Skeletal muscle cell (primary cell): ENCODE measurements at regions not wholly inside any gene's neighbourhood (a gene's known extent, or its start where the extent isn't known, plus 50 kb on each side); places are given as distances from the start of the nearest gene placed in this dataset.

ENCODE experiments used
- DNase-seq: peaks from one replicate; pipeline ENCODE4 v3.0.0-alpha.2; 2010; ENCODE audit warnings: low read depth
- H3K4me3 ChIP-seq: 2 replicates; pipeline ENCODE4 v1.5.1; 2011; ENCODE audit warnings: low read depth, mild to moderate bottlenecking, control low read depth, low read length, moderate library complexity

GRCh38 chr2:49286726-49287125 is 132.4 kb upstream of the FSHR start:
- DNase-seq = no peak
- no peak overlapping the region for H3K4me3 ChIP-seq

GRCh38 chr2:49286045-49286444 is 131.7 kb upstream of the FSHR start:
- DNase-seq = no peak
- no peak overlapping the region for H3K4me3 ChIP-seq

- H3K4me3 ChIP-seq = no peak overlapping the region
- no peak for DNase-seq
These were observed 124.2 kb upstream of the FSHR start for GRCh38 chr2:49278561-49278960.

- no peak overlapping the region for H3K4me3 ChIP-seq
- DNase-seq = no peak
These were observed 123.8 kb upstream of the FSHR start for GRCh38 chr2:49278141-49278540.

GRCh38 chr2:49271060-49271606 is 116.8 kb upstream of the FSHR start:
- DNase-seq = peak; percentile 21
- H3K4me3 ChIP-seq = no peak overlapping the region

GRCh38 chr2:49270091-49270490 is 115.8 kb upstream of the FSHR start:
- no peak for DNase-seq

GRCh38 chr2:49265471-49265870 is 111.2 kb upstream of the FSHR start:
- H3K4me3 ChIP-seq = no peak overlapping the region
- DNase-seq = no peak

More at GRCh38 chr2:49270091-49270490, 115.8 kb upstream of the FSHR start:
- H3K4me3 ChIP-seq = no peak overlapping the region

- no peak overlapping the region for H3K4me3 ChIP-seq
- no peak for DNase-seq
These were observed 108.7 kb upstream of the FSHR start for GRCh38 chr2:49262801-49263560.

- no peak for DNase-seq
- H3K4me3 ChIP-seq = no peak overlapping the region
These were observed 107.5 kb upstream of the FSHR start for GRCh38 chr2:49261781-49262180.

- no peak for DNase-seq
- H3K4me3 ChIP-seq = no peak overlapping the region
These were observed 106.7 kb upstream of the FSHR start for GRCh38 chr2:49260979-49261538.

- DNase-seq = no peak
- no peak overlapping the region for H3K4me3 ChIP-seq
These were observed 105.6 kb upstream of the FSHR start for GRCh38 chr2:49259926-49260325.

GRCh38 chr2:49255409-49255971 is 101.2 kb upstream of the FSHR start:
- DNase-seq = no peak
- H3K4me3 ChIP-seq = no peak overlapping the region

GRCh38 chr2:49254401-49254800 is 100.1 kb upstream of the FSHR start:
- no peak overlapping the region for H3K4me3 ChIP-seq

GRCh38 chr2:49251766-49252165 is 97.5 kb upstream of the FSHR start:
- H3K4me3 ChIP-seq = no peak overlapping the region
- peak; percentile 63 for DNase-seq

More at GRCh38 chr2:49254401-49254800, 100.1 kb upstream of the FSHR start:
- no peak for DNase-seq

- H3K4me3 ChIP-seq = no peak overlapping the region
- no peak for DNase-seq
These were observed 96.9 kb upstream of the FSHR start for GRCh38 chr2:49251251-49251650.

GRCh38 chr2:49248506-49248905 is 94.2 kb upstream of the FSHR start:
- no peak overlapping the region for H3K4me3 ChIP-seq
- peak; percentile 95 for DNase-seq

GRCh38 chr2:49241991-49242390 is 87.7 kb upstream of the FSHR start:
- no peak overlapping the region for H3K4me3 ChIP-seq
- no peak for DNase-seq

GRCh38 chr2:49241501-49241900 is 87.2 kb upstream of the FSHR start:
- no peak for DNase-seq
- no peak overlapping the region for H3K4me3 ChIP-seq

- DNase-seq = no peak
- no peak overlapping the region for H3K4me3 ChIP-seq
These were observed 86.3 kb upstream of the FSHR start for GRCh38 chr2:49240608-49241007.

GRCh38 chr2:49238604-49238960 is 84.3 kb upstream of the FSHR start:
- DNase-seq = no peak
- H3K4me3 ChIP-seq = no peak overlapping the region
